ENCODE measurements at regions not wholly inside any gene's neighbourhood (a gene's known extent, or its start where the extent isn't known, plus 50 kb on each side); places are given as distances from the start of the nearest gene placed in this dataset.
"Not testable (repeated sequence)": the region's sequence is repeated elsewhere in the genome, so short reads cannot be mapped to it uniquely, and the experiment has no call there.

DNA sequence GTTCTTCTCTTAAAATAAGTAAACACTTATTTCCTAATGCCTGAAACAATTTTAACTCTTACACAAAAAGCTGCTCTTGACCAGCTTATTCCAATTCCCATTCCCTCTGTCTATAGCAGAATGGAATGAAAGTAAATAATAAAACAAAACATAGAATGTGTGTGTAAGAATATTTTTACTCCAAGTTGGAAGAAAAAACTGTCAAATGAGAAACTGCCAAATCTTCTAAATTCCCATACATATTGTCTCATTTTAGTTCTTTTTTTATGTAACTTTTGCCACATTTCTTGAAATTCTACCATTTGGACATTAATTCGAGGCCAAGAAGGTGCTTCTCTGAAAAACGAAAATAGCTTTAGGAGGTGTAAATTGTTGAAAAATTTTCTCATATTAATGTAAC is 477.1 kb downstream of the FAT4 start:
- no peaks in the 10 kb centered on the region for H3K36me3 ChIP-seq
- H3K27me3 ChIP-seq, result no peaks in the 10 kb centered on the region
- no peaks in the 10 kb centered on the region for H3K4me1 ChIP-seq (ENCODE audit: insufficient read depth)
- intact Hi-C loops (cut with DNase I), result no loop called here
- no peak for DNase-seq
- 91 to 94% (median 94%) methylated on average over 2 of the region's 2 CpGs for WGBS, 3 donors
- no peaks in the 10 kb centered on the region for H3K9me3 ChIP-seq
- TF ChIP-seq POLR2A (IDR thresholded peaks at IDR 0.05), result no peak
- no peak for TF ChIP-seq EP300 (IDR thresholded peaks at IDR 0.05)
- TF ChIP-seq, protein P1, sequence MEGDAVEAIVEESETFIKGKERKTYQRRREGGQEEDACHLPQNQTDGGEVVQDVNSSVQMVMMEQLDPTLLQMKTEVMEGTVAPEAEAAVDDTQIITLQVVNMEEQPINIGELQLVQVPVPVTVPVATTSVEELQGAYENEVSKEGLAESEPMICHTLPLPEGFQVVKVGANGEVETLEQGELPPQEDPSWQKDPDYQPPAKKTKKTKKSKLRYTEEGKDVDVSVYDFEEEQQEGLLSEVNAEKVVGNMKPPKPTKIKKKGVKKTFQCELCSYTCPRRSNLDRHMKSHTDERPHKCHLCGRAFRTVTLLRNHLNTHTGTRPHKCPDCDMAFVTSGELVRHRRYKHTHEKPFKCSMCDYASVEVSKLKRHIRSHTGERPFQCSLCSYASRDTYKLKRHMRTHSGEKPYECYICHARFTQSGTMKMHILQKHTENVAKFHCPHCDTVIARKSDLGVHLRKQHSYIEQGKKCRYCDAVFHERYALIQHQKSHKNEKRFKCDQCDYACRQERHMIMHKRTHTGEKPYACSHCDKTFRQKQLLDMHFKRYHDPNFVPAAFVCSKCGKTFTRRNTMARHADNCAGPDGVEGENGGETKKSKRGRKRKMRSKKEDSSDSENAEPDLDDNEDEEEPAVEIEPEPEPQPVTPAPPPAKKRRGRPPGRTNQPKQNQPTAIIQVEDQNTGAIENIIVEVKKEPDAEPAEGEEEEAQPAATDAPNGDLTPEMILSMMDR (IDR thresholded peaks at IDR 0.05), result no peak
- no peak overlapping the region for H3K27ac ChIP-seq
- H3K4me3 ChIP-seq, result no peak overlapping the region

DNA sequence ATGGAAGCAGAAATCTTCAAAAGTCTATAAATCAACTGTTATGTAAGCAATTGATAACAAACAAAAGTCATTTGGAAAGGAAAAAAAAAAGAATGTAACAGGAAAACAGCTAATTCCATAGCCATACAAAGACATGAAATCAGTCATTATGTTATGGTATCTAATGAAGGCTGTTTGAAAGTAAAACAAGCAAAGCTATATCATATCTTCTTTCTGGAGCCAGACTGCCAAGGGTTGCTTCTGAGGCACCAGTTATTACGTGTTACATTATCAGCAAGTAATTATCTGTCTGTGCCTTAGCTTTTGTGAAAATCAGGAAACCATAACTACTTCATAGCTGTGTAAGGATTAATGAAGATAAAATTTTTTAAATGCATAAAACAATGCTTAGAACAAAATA is 480.2 kb downstream of the FAT4 start:
- H3K27ac ChIP-seq, result no peak overlapping the region
- H3K4me1 ChIP-seq (ENCODE audit: insufficient read depth), result no peaks in the 10 kb centered on the region
- 46 to 75% (median 52%) methylated on average over 1 of the region's 1 CpG for WGBS, 3 donors
- intact Hi-C loops (cut with DNase I), result no loop called here
- TF ChIP-seq, protein P1 (IDR thresholded peaks at IDR 0.05), result no peak
- DNase-seq, result no peak
- H3K27me3 ChIP-seq, result no peaks in the 10 kb centered on the region
- H3K9me3 ChIP-seq, result no peaks in the 10 kb centered on the region
- no peak overlapping the region for H3K4me3 ChIP-seq
- H3K36me3 ChIP-seq, result no peaks in the 10 kb centered on the region

DNA sequence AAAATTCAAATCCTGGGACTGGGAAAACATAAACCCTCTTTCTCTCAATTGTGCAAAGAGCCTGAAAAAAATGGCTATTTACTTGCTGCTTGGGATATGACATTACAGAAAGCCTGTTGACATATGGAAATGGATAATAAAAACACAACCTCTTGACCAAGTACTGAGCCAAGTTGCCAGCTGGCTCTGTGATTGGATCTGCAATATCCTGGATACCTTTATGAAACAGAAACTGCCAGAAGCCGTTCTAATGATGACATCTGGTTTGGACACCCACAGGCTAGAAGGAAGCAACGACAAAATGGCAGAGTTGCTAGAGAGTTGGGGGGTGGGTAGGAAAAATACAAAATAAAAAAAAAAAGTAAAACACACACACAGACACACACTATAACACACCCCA is 481.4 kb downstream of the FAT4 start:
- TF ChIP-seq, protein P1 (IDR thresholded peaks at IDR 0.05), result no peak
- TF ChIP-seq EP300 (IDR thresholded peaks at IDR 0.05) (no peak), POLR2A (IDR thresholded peaks at IDR 0.05) (no peak)
- Histone ChIP-seq H3K36me3 (no peaks in the 10 kb centered on the region), H3K27me3 (no peaks in the 10 kb centered on the region), H3K4me1 (ENCODE audit: insufficient read depth) (no peaks in the 10 kb centered on the region), H3K27ac (no peak overlapping the region), H3K9me3 (no peaks in the 10 kb centered on the region), H3K4me3 (no peak overlapping the region)
- no peak for DNase-seq
- WGBS, 3 donors, result 38 to 67% (median 42%) methylated on average over 2 of the region's 2 CpGs
- intact Hi-C loops (cut with DNase I), result no loop called here

DNA sequence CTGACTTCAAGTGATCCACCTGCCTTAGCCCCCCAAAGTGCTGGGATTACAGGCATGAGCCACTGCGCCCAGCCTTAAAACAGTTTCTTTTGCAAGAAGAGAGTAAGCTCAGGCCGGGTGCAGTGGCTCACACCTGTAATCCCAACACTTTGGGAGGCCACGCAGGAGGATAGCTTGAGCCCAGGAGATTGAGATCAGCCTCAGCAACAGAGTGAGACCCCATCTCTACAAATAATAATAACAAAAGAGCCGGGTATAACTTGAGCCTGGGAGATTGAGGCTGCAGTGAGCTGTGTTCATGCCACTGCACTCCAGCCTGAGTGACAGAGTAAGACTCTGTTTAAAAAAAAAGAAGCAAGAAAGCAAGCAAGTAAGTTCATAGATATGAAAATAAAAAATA is 482.9 kb downstream of the FAT4 start:
- DNase-seq; H3K27me3 ChIP-seq; H3K4me1 ChIP-seq (ENCODE audit: insufficient read depth); H3K9me3 ChIP-seq; intact Hi-C loops (cut with DNase I); H3K27ac ChIP-seq; H3K36me3 ChIP-seq; H3K4me3 ChIP-seq: not testable (repeated sequence)
- 83 to 87% (median 85%) methylated on average over 4 of the region's 4 CpGs for WGBS, 3 donors

DNA sequence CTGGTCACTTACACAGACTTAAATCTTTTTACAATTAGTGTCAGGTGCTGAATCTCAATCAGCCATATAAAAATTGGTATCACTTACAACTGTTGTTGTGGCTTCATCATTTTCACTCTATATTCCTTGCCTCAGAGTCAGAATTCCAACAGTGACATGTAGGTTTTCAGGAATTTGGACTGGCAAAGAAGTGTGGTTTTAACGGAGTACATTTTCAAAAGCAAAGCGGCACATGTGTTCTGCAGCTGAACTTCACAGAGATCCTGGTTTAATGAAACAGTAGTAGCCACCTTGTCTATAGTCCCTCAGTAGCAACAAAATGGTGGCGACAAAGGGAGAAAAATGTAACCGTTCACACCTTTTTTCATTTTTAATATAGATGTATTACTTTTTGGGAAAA is 486.6 kb downstream of the FAT4 start:
- Histone ChIP-seq H3K9me3 (no peaks in the 10 kb centered on the region), H3K36me3 (no peaks in the 10 kb centered on the region), H3K27ac (no peak overlapping the region), H3K4me3 (no peak overlapping the region), H3K4me1 (ENCODE audit: insufficient read depth) (no peaks in the 10 kb centered on the region), H3K27me3 (no peaks in the 10 kb centered on the region)
- TF ChIP-seq, protein P1 (IDR thresholded peaks at IDR 0.05), result no peak
- intact Hi-C loops (cut with DNase I), result no loop called here
- DNase-seq, result no peak
- 86 to 87% (median 86%) methylated on average over 4 of the region's 4 CpGs for WGBS, 3 donors
